ENCODE measurements at regions not wholly inside any gene's neighbourhood (a gene's known extent, or its start where the extent isn't known, plus 50 kb on each side); places are given as distances from the start of the nearest gene placed in this dataset.

DNA sequence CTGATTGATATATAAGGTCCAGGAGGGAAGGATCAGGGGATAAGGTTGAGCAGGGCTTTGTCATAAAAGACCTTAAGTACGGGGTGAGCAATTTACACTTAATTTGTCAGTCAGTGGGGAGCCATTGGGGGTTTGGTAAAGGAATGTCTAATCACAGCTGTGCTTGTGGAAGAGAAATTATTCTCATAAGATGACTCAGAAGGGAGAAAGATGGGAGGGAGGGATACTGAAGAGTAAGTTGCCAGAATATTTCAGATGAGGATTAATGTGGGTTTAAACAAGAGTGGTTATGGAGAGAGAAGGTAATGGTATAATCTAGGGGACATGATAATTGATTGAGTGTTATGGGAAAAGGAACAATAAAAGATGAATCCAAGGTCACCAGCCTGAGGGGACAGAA lies 500.1 kb upstream of the CCDC196 start:
- TF ChIP-seq, protein P1, sequence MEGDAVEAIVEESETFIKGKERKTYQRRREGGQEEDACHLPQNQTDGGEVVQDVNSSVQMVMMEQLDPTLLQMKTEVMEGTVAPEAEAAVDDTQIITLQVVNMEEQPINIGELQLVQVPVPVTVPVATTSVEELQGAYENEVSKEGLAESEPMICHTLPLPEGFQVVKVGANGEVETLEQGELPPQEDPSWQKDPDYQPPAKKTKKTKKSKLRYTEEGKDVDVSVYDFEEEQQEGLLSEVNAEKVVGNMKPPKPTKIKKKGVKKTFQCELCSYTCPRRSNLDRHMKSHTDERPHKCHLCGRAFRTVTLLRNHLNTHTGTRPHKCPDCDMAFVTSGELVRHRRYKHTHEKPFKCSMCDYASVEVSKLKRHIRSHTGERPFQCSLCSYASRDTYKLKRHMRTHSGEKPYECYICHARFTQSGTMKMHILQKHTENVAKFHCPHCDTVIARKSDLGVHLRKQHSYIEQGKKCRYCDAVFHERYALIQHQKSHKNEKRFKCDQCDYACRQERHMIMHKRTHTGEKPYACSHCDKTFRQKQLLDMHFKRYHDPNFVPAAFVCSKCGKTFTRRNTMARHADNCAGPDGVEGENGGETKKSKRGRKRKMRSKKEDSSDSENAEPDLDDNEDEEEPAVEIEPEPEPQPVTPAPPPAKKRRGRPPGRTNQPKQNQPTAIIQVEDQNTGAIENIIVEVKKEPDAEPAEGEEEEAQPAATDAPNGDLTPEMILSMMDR (IDR thresholded peaks at IDR 0.05) = no peak
- TF ChIP-seq POLR2A (IDR thresholded peaks at IDR 0.05) = no peak

All from thyroid gland (tissue), 4 donors.